Neural progenitor cell (in vitro differentiated cells): ENCODE measurements at regions not wholly inside any gene's neighbourhood (a gene's known extent, or its start where the extent isn't known, plus 50 kb on each side); places are given as distances from the start of the nearest gene placed in this dataset.

Source experiments
- EZH2phosphoT487 ChIP-seq: fragments of 200-600 bp; sonication (generic); IDR thresholded peaks from 2 replicates; pipeline ENCODE4 v1.6.1; 2017; ENCODE audit warnings: antibody characterized with exemption
- TF ChIP-seq, protein P1 (sequence below): fragments of 200-600 bp; sonication (generic); IDR thresholded peaks from 2 replicates; pipeline ENCODE4 v1.5.1; 2017; ENCODE audit warnings: antibody characterized with exemption, mild to moderate bottlenecking

DNA sequence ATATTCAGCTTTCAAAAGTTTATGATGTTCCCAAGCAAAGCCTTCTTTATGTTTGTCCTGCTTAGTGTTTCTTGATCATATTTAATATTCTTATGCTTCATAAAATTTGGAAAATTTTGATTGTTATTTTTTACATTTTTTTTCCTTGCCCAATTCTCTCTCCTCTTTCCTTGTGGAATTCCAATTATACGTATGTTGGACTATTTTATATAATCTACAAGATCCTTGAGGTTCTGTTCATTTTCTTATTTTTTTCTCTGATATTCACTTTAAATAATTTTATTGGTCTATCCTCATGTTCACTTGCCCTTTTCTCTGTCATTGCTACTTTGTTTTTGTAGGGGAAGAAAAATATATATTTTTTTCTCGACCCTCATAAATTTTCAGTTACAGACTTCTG lies 167.7 kb downstream of the DYRK2 start:
- TF ChIP-seq, protein P1, sequence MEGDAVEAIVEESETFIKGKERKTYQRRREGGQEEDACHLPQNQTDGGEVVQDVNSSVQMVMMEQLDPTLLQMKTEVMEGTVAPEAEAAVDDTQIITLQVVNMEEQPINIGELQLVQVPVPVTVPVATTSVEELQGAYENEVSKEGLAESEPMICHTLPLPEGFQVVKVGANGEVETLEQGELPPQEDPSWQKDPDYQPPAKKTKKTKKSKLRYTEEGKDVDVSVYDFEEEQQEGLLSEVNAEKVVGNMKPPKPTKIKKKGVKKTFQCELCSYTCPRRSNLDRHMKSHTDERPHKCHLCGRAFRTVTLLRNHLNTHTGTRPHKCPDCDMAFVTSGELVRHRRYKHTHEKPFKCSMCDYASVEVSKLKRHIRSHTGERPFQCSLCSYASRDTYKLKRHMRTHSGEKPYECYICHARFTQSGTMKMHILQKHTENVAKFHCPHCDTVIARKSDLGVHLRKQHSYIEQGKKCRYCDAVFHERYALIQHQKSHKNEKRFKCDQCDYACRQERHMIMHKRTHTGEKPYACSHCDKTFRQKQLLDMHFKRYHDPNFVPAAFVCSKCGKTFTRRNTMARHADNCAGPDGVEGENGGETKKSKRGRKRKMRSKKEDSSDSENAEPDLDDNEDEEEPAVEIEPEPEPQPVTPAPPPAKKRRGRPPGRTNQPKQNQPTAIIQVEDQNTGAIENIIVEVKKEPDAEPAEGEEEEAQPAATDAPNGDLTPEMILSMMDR, result no peak
- no peak for TF ChIP-seq EZH2phosphoT487
